GM18517 (cell line): ENCODE measurements at regions not wholly inside any gene's neighbourhood (a gene's known extent, or its start where the extent isn't known, plus 50 kb on each side); places are given as distances from the start of the nearest gene placed in this dataset.

Experiments
- ATAC-seq: cut with Tn5 transposase; IDR thresholded peaks from one replicate; pipeline ENCODE4 v1.9.1; 2021; ENCODE audit warnings: mild to moderate bottlenecking, moderate library complexity; ENCODE audit not compliant: unreplicated experiment

DNA sequence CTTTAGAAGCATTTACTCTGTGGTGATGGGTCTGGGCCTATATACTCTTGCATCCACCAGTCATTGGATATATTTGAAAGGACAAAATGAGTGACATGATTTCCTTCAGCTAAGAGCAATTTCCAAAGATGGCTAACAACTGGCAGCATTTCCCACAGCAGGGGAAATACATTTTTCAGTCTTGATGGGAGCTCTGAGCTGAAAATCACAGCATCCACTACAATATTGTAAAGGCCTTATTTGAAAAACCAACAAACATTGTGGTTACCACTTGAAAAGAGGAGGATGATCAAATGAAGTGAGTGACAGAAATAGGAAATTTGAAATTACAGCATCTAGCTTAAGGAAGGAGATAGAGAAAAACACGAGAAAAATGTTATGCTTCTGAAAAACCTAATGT lies 705.0 kb upstream of the EPHA7 start:
- no peak for ATAC-seq

DNA sequence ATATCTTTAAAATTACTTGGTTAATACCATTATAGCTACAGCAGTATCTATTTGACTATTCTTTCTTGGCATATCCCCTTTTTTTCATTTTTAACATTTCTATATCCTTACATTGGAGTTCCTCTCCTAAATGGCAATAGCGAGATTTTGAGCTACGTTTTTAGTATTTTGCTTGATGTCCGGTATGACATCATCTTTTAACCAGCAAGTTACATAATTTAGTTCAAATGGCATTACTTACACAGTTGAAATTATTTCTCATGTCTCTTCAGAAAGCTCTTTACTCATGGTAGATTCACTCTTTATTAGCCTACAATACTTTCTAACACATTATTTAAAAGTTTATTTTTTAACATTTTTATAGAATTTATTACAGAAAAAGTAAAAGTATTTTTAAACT lies 701.7 kb upstream of the EPHA7 start:
- no peak for ATAC-seq

DNA sequence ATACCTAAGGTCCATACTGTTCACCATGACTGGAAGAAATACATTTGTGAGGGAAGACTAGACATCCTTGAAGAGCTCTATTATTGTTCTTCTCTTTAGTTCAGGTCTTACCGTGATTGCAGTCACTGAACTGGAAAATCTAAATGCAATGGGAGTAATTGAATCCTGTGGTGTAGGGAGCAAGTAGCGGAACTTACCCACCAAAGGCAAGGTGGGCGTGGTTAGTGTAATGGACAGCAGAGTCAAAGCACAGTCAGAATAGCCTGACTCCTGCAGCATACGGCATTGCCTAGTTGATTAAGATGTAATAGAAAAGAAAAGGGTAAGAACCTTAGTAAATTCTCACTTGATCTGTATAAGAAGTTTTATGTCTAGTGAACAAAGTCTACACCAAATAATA lies 679.7 kb upstream of the EPHA7 start:
- no peak for ATAC-seq

DNA sequence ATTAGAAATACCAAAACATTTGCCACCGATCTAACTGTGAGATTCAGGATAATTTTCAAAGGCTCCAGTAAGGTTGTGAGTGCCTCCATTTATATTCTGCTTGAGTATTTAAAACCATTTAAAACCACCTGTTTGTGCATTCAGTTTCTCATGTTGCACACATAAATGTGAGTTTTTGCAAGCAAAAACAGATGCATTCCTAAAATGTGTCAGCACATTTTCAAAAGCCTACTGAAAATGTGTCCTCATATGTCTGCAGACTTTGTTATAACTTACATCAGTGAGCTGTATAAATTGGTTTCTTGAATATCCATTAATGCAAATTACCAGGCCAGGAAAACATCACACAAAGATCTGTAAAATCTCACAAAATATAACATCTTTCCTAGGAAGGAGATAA lies 676.6 kb upstream of the EPHA7 start:
- no peak for ATAC-seq

DNA sequence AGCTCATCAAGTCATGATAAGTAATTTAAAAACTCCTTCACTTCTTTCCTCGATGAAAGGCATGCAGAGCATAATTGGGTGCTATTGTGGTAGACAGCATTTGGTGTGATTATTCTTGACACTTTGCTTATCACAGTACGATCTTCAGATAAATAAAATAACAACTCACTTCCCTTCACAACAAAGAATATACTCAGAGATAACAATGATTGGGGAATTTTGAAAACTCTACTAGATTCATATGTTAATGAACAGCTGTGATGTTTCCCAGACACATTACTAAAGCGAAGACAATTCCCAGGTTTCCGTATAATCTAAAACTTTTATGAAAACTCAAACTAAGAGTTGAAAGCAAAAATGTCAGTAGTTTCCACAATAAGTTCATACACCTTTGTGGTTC lies 670.6 kb upstream of the EPHA7 start:
- ATAC-seq: no peak

DNA sequence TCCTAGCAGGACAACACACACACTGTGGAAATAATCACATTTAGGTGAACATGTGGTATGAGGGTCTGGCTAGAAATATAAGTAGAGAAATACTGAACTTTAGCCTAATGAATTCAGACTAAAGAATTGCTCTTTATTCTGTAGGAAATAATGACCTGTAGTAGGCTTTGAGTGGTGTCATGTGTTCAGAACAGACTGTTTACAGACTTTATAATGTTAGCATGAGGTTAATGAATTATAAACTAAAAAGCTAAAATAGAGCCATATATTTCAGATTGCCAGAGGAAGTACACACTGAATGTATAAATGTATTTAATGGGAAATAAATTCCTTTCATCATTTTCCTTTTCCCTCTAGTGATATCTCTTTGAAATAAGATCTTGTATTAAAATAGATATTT lies 669.5 kb upstream of the EPHA7 start:
- ATAC-seq: no peak

DNA sequence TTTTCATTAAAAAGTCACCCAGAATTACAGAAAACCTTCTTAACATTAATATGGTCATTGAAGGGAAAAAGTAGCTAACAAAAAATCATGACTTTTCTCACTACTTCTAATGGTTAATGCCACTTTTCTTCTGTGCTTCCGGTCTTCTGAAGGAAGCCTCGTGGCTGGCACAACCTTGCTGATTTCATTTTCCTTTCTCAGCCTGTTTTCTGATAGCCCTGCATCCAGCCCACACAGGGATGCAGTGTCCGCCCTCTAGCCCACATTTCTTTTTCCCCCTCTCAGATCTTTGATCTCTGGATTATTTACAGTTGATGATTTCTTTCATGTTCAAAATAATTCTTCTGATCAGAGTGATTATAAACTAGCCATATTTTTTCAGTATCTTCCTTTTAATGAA lies 655.4 kb upstream of the EPHA7 start:
- ATAC-seq: no peak

DNA sequence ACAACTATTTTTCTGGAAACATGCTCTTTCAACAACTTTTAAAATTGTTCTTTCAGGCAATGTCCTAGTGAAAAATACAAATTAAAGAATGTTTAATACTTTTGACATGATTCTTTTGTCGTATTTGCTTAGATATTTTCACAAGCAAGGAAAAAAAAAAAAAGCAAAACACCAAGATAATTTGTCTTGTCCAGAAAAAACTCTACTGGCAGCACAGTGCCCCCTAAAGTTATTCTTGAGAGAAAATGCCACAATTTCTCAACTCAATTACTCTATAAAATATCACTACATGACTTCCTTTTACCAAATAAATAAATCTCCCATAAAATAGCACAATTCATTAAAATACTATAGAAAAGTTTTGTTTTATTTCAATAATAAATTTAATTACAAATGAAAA lies 652.5 kb upstream of the EPHA7 start:
- ATAC-seq: no peak

DNA sequence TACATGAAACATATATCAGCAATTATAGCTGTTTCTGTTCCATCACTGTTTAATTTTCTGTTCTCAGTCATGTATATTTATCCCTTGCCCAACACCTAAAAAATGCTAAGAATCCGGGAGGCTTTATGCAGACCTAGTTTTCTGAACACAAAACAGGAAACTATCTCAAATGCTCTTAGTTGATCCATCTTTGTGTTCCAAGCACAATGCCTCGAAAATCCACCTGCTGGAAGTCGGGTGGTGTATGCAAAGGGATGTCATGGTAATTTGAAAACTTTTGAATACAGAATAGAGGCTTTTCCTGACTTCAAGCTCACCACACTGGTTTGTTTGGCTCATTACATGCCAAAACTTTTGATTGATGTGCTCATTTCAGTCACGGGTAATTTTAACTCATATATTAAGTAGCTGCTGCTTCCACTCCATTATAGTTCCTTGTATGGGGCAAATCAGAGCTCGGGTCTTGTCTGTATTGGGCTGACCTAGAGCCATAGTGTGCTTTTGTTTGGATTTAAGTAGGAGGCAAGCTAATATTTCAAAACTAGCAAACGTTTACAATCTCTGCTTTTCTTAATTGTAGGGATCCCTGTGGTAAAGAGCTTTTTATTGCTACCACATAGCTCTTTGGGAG lies 646.5 kb upstream of the EPHA7 start:
- ATAC-seq: no peak

DNA sequence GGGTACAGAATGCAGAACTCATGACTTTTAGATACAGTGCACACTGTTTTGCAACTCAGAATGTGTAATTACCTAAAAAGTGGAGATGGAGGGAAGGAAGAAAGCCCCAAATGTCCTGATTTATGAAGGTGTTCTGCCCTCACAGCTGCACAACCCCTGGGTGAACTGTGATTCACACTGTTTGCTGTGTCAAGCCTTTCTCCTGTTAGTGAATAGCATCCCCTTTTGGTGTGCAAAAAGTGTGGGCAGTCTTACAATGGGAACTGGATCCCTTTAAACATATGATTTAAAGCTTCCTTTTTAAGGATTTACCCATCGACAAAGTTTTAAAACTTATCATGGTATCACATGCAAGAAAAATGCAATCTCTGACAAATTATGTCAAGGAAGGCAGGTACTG lies 633.4 kb upstream of the EPHA7 start:
- ATAC-seq: no peak

DNA sequence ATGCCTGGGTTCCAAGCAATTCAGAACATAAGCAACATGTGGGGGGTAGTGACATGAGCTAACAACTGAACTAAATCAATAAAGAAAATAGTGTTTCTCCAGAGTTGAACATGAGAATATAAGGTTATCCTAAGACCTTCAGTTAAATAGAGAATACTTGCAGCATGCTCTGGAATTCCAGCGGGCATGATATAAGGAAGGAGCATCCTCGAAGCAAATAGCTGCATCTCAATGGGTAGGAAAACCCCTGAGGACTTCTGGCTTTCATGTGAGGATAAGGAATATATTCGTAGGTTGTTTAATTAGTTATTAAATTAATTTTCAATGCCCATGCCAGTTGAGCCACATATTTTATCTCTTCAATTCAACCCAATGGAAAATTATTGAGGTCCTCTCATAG lies 631.2 kb upstream of the EPHA7 start:
- no peak for ATAC-seq

DNA sequence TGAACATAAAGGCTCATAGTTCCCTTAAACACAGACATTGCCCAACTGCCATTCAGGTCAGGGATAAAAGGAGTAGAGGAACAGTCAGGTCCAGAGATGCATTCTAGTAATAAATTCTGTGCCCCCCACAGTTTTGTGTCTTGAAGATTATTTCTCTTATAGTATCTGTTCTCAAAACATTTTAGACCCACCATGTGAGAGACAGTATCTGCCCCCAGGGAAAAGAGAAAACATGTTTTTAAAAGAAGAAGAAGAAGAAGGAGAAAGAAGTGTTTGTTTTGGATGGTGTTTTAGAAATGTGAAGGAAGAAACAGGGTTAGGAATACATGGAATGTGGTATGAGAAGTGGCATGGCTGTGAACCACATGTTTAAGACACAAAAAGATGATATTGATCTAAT lies 629.6 kb upstream of the EPHA7 start:
- ATAC-seq: no peak

DNA sequence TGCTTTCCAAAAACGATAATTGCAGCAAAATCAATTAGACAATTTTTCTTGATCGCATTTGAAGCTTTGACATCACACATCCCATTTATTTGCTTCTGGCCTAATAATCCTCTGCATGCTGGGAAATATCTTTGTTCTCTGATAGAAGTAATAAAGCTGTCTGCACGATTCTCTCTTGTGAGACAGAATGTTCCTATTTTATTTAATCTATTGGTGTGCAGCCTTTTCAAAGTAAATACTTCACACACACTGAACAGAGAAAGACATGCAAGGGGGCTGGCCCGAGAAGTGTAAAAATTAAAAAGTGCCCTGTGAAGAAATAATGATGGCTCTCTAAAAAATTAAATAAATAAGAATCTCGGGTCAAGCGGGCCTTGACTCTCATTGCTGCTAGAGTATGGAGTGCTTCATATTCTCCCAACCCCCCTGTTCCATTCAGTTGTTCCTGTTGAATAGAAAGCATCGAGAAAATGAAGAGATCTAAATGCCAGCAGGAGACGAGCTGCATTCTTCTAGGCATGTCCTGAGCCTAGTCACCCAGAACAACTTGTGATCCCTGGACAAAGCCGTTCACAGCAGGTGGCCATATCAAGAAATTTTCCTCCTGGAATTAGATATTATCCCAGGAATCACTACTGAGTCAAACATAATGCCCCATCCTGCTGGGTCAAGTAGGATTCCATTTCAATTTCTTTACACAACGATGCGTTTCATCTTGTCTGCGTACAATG lies 625.9 kb upstream of the EPHA7 start:
- ATAC-seq: no peak

DNA sequence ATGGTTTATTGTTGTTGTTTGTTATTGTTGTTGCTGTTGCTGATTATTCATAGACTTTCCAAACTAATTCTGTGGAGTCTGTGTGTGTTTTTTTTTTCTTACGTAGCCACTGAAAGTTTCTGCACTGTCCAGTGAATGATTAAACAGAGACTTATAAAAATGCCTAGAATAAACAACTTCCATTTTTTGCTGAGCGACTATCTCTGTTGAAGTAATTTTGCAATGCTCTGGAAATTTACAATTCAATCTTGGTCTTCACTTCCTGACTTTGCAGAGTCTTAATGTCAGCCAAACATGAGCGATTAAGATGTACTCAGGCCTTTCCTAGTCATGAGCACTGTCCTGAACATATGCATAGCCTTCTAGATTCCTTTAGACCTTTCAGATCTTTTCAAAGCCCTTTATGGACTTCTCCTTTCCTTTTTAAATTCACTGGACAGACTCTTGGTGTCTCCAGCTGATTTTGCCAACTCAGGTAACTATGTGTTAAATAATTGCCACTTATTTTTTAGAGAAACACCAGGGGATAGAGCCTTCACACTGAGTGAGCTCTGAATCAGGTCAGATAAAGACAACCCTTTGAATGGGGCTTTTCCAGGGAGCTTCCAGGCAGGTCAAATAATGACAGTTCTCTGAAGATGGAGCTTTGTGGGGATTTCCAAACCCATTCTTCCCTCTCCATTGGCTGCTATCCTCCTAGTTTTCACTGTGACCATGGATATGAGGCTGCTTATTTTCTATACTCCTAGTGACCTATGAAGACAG lies 622.8 kb upstream of the EPHA7 start:
- no peak for ATAC-seq

DNA sequence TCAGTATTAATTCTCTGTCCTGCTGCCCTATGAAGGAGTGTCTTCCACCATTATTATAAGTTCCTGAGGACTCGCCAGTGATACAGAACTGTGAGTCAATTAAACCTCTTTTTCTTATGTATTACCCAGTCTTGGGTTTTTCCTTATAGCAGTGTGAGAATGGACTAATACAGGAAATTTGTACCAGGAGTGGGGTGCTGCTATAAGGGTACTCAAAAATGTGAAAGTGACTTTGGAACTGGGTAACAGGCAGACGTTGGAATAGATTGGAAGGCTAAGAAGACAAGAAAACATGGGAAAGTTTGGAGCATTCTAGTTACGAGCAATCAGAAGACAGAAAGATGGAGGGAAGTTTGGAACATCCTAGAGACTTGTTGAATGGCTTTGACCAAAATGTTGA lies 616.7 kb upstream of the EPHA7 start:
- ATAC-seq: no peak

DNA sequence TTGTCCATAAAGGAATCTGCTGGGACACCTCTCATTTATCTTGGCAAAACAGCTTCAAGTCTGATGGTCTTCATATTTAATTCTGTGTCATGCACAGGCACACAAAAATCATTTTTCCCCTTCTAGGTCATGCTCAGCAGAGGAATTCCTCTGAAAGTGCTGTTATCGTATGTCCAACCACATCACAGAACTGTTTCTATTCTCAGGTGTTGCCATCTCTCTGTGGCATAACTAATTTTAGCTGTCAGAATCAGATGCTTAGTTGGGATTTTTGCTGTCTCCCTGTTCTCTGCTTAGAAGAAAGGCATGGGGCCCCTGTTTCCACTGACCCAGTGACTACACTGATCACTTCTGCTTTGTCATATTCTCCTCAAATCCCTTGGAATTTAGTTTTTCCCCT lies 608.0 kb upstream of the EPHA7 start:
- no peak for ATAC-seq

DNA sequence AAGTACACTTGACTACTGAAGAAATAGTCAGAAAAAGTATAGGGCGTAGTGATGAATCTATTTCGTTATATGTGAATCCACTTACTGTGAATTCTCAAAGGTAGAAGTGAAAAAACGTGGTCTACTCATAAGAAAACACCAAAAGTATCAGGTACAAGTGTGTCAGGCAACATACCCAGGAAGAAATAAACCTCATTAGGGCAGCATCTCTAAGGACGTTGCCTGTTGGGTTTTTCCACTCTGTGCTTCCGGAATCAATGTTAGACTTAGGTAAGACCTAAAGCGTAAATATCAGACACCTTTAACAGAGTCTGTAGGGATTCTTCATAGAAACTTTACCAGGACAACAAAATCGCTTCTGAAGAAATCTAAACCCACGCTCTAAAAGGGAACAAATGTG lies 607.2 kb upstream of the EPHA7 start:
- no peak for ATAC-seq

DNA sequence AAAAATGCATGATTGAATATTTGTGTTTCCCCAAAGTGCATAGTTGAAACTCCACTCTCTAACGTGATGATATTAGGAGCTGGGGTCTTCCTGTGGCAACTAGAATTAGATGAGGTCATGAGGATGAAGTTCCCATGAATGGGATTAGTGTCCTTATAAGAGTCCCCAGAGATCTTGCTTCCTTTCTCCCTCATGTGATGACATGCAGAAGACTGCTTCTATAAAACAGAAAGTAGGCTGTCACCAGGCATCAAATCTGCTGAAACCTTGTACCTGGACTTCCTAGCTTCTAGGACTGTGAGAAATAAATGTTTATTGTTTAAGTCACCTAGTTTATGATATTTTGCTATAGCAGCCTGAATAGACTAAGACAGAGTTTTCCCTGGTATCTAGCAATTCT lies 586.5 kb upstream of the EPHA7 start:
- no peak for ATAC-seq

DNA sequence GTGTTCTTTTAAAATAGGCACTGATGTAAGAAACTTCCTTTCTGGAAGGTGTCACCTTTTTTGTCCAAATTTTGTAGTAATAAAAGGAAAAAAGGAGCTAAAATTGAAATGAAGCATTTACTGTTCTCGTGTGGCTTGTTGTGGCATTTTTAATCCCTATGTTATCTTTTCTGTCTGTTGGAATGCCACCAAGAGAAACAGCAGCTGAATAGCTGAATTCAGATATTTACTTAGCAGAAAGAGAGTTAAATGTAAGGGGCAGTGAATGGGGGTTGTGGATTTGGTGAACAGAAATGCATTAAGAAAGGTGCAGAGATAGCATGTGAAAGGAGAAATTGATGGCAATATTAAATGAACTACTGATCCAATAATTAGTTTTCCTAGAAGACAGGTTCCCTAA lies 573.6 kb upstream of the EPHA7 start:
- no peak for ATAC-seq

DNA sequence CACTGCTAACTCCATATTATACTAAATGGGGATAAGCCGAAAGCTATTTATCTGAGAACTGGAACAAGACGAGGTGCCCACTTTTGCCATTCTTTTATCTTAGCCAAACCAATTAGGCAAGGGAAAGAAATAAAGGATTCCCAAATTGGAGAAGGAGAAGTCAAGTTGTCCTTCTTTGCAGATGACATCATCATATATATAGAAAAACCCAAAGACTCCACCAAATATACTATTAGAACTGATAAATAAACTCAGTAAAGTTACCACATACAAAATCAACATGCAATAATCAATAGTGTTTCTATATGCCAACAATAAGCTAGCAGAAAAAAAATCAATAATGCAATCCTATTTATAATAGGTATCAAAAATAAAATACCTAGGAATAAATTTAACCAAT lies 570.3 kb upstream of the EPHA7 start:
- ATAC-seq: no peak

DNA sequence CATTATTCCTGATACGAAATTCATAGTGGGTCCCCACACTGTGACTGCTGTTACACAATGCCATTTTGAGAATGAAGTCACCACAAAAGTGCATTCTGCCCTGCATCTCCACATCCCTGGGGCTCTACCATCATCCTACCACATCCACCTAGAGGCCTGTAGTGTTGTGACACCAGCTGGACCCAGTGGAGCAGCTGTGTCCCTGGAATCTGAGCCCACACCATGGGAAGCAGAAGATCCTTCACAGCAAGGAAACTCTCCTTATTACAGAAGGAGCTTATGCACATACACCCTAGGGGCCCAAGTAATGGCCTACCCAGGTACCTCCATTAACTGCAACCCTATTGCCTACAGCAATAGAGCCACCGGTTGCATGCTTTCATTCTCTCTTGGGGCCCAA lies 566.6 kb upstream of the EPHA7 start:
- ATAC-seq: no peak

DNA sequence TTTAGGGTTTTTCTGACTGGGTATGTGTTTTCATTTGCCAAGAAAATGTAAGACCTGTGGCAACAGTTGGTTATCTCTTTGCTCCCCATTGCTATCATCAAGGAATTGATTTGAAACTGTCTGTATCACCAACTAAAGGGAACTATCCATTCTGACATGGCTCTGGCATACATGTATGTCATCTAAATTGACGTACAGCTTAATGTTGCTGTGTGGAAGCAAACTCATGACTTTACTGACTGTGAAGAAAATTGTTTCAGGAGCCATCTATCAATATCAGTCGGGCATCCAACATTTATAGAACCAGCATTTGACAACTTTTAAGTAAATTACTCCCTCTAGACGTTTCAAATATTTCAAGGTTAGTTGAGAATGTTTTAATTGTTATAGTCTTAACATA lies 555.8 kb upstream of the EPHA7 start:
- no peak for ATAC-seq
